Neural cell (in vitro differentiated cells): ENCODE measurements at regions not wholly inside any gene's neighbourhood (a gene's known extent, or its start where the extent isn't known, plus 50 kb on each side); places are given as distances from the start of the nearest gene placed in this dataset.

Source experiments
- POLR2AphosphoS5 ChIP-seq: IDR thresholded peaks from 2 replicates; pipeline ENCODE4 v1.6.1; 2012
- TF ChIP-seq, protein P1 (sequence below): fragments of 450-650 bp; IDR thresholded peaks from 2 replicates; pipeline ENCODE4 v1.5.1; 2014; ENCODE audit warnings: antibody characterized with exemption, mild to moderate bottlenecking, moderate library complexity; ENCODE audit not compliant: poor library complexity, severe bottlenecking

DNA sequence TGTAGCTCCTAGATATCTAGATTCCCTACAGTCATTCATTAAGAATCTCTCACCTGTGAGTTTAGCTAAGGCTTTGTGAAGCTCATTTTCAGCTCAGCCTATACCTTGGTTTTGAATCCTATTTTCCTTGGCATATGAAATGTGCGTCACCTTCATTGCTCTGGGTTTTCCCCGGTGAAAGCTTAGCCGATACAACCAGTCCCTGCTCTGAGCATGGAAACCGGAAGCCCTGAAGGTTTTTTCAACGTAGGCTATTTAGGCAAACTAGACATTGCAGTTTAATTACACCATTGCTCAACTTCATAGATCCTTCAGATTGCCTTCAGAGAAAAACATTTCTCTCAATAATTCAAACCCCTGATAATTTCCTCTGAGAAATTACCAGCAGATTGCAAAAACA lies 206.8 kb upstream of the TPRG1 start:
- TF ChIP-seq, protein P1, sequence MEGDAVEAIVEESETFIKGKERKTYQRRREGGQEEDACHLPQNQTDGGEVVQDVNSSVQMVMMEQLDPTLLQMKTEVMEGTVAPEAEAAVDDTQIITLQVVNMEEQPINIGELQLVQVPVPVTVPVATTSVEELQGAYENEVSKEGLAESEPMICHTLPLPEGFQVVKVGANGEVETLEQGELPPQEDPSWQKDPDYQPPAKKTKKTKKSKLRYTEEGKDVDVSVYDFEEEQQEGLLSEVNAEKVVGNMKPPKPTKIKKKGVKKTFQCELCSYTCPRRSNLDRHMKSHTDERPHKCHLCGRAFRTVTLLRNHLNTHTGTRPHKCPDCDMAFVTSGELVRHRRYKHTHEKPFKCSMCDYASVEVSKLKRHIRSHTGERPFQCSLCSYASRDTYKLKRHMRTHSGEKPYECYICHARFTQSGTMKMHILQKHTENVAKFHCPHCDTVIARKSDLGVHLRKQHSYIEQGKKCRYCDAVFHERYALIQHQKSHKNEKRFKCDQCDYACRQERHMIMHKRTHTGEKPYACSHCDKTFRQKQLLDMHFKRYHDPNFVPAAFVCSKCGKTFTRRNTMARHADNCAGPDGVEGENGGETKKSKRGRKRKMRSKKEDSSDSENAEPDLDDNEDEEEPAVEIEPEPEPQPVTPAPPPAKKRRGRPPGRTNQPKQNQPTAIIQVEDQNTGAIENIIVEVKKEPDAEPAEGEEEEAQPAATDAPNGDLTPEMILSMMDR, result no peak
- TF ChIP-seq POLR2AphosphoS5, result no peak
